HEK293 (cell line): ENCODE measurements at regions not wholly inside any gene's neighbourhood (a gene's known extent, or its start where the extent isn't known, plus 50 kb on each side); places are given as distances from the start of the nearest gene placed in this dataset.

ENCODE experiments used
- CTCF ChIA-PET: fragments of 350-600 bp; formaldehyde crosslinking; extraction: SDS; loops from one replicate; lab custom pipeline; 2021; ENCODE audit warnings: antibody characterized with exemption; lab: Yijun Ruan, JAX
- POLR2A ChIA-PET: fragments of 300-600 bp; formaldehyde crosslinking; extraction: SDS; loops from one replicate; lab custom pipeline; 2020; ENCODE audit warnings: antibody characterized with exemption, inconsistent platforms; lab: Yijun Ruan, JAX
- H3K27ac ChIP-seq: fragments of 200-500 bp; sonication (Bioruptor generic); 2 replicates; pipeline ENCODE4 v1.5.1; 2014; ENCODE audit warnings: low read depth, low read length, control low read depth, inconsistent platforms; ENCODE audit errors: extremely low read depth
- H3K36me3 ChIP-seq, 2 experiments: fragments of 200-500 bp in 1 of 2; sonication (Bioruptor generic) in 1 of 2; 1 replicate in 1 of 2; 2 replicates in 1 of 2; pipeline ENCODE4 v1.5.1; 2014 to 2017; ENCODE audit warnings: inconsistent platforms in 2 of 2, low read length in 2 of 2; ENCODE audit not compliant: control insufficient read depth in 2 of 2, insufficient read depth in 1 of 2
- H3K4me1 ChIP-seq: fragments of 200-500 bp; sonication (Bioruptor generic); 2 replicates; pipeline ENCODE4 v1.5.1; 2014; ENCODE audit warnings: mild to moderate bottlenecking, low read length, inconsistent platforms; ENCODE audit not compliant: control insufficient read depth, insufficient read depth
- H3K4me3 ChIP-seq: 2 replicates; pipeline ENCODE4 v1.5.1; 2011; ENCODE audit warnings: low read depth, mild to moderate bottlenecking, control low read depth, low read length, moderate library complexity
- H3K9me3 ChIP-seq: fragments of 200-500 bp; sonication (Bioruptor generic); 2 replicates; pipeline ENCODE4 v1.5.1; 2014; ENCODE audit warnings: low read depth, low read length, inconsistent platforms; ENCODE audit not compliant: control insufficient read depth, insufficient read depth
- GLI2 ChIP-seq: fragments of 450-650 bp; formaldehyde crosslinking; IDR thresholded peaks from 2 replicates; pipeline ENCODE4; 2017; ENCODE audit warnings: missing biosample characterization, missing genetic modification characterization, low read depth, borderline replicate concordance
- HIC1 ChIP-seq: fragments of 450-650 bp; formaldehyde crosslinking; IDR thresholded peaks from 2 replicates; pipeline ENCODE4 v1.5.1; 2016; ENCODE audit warnings: missing biosample characterization, missing genetic modification characterization
- KLF16 ChIP-seq: fragments of 450-650 bp; formaldehyde crosslinking; IDR thresholded peaks from 2 replicates; pipeline ENCODE4 v1.5.1; 2017; ENCODE audit warnings: missing biosample characterization, missing genetic modification characterization
- KLF17 ChIP-seq: fragments of 450-650 bp; formaldehyde crosslinking; IDR thresholded peaks from 2 replicates; pipeline ENCODE4 v1.5.1; 2016; ENCODE audit warnings: missing biosample characterization, missing genetic modification characterization
- REPIN1 ChIP-seq: fragments of 450-650 bp; formaldehyde crosslinking; IDR thresholded peaks from 2 replicates; pipeline ENCODE4 v1.5.1; 2017; ENCODE audit warnings: missing biosample characterization, missing genetic modification characterization, low read depth
- SP3 ChIP-seq: fragments of 450-650 bp; formaldehyde crosslinking; IDR thresholded peaks from 2 replicates; pipeline ENCODE4 v1.5.1; 2016; ENCODE audit warnings: missing biosample characterization, missing genetic modification characterization
- ZNF10 ChIP-seq: fragments of 450-650 bp; formaldehyde crosslinking; IDR thresholded peaks from 2 replicates; pipeline ENCODE4 v1.5.1; 2017; ENCODE audit warnings: missing biosample characterization, missing genetic modification characterization
- ZNF138 ChIP-seq: fragments of 450-650 bp; formaldehyde crosslinking; IDR thresholded peaks from 2 replicates; pipeline ENCODE4 v1.5.1; 2016; ENCODE audit warnings: missing biosample characterization, missing genetic modification characterization, borderline replicate concordance
- ZNF140 ChIP-seq: fragments of 450-650 bp; formaldehyde crosslinking; IDR thresholded peaks from 2 replicates; pipeline ENCODE4 v1.5.1; 2016; ENCODE audit warnings: missing biosample characterization, missing genetic modification characterization
- ZNF146 ChIP-seq: fragments of 450-650 bp; formaldehyde crosslinking; IDR thresholded peaks from 2 replicates; pipeline ENCODE4 v1.5.1; 2016; ENCODE audit warnings: missing biosample characterization, missing genetic modification characterization
- ZNF155 ChIP-seq: fragments of 450-650 bp; formaldehyde crosslinking; IDR thresholded peaks from 2 replicates; pipeline ENCODE4 v1.5.1; 2016; ENCODE audit warnings: missing biosample characterization, missing genetic modification characterization
- ZNF169 ChIP-seq: fragments of 450-650 bp; formaldehyde crosslinking; IDR thresholded peaks from 2 replicates; pipeline ENCODE4 v1.5.1; 2016; ENCODE audit warnings: missing biosample characterization, missing genetic modification characterization
- ZNF184 ChIP-seq: fragments of 450-650 bp; IDR thresholded peaks from 2 replicates; pipeline ENCODE4 v1.5.1; 2018; ENCODE audit warnings: missing biosample characterization, mild to moderate bottlenecking, missing genetic modification characterization
- ZNF202 ChIP-seq: fragments of 450-650 bp; formaldehyde crosslinking; IDR thresholded peaks from 2 replicates; pipeline ENCODE4 v1.5.1; 2016; ENCODE audit warnings: missing biosample characterization, missing genetic modification characterization, borderline replicate concordance
- ZNF324 ChIP-seq: fragments of 450-650 bp; formaldehyde crosslinking; IDR thresholded peaks from 2 replicates; pipeline ENCODE4 v1.5.1; 2016; ENCODE audit warnings: missing biosample characterization, missing genetic modification characterization
- ZNF341 ChIP-seq: fragments of 450-650 bp; formaldehyde crosslinking; IDR thresholded peaks from 2 replicates; pipeline ENCODE4; 2016; ENCODE audit warnings: low read depth, missing biosample characterization, missing genetic modification characterization
- ZNF37A ChIP-seq: fragments of 450-650 bp; IDR thresholded peaks from 2 replicates; pipeline ENCODE4 v1.5.1; 2018; ENCODE audit warnings: missing biosample characterization, missing genetic modification characterization
- ZNF488 ChIP-seq: fragments of 450-650 bp; formaldehyde crosslinking; IDR thresholded peaks from 2 replicates; pipeline ENCODE4 v1.5.1; 2016; ENCODE audit warnings: missing biosample characterization, missing genetic modification characterization
- ZNF518A ChIP-seq: fragments of 450-650 bp; formaldehyde crosslinking; conservative IDR thresholded peaks from 2 replicates; pipeline ENCODE4 v1.5.1; 2016; ENCODE audit warnings: low read depth, missing biosample characterization, missing genetic modification characterization
- ZNF529 ChIP-seq: fragments of 450-650 bp; formaldehyde crosslinking; IDR thresholded peaks from 2 replicates; pipeline ENCODE4 v1.5.1; 2017; ENCODE audit warnings: missing genetic modification characterization, missing biosample characterization; ENCODE audit not compliant: insufficient replicate concordance
- ZNF596 ChIP-seq: fragments of 450-650 bp; IDR thresholded peaks from 2 replicates; pipeline ENCODE4 v1.5.0; 2018; ENCODE audit warnings: missing biosample characterization, mild to moderate bottlenecking, missing genetic modification characterization, moderate library complexity
- ZNF623 ChIP-seq: fragments of 450-650 bp; formaldehyde crosslinking; IDR thresholded peaks from 2 replicates; pipeline ENCODE4 v1.5.1; 2016; ENCODE audit warnings: missing biosample characterization, missing genetic modification characterization
- ZNF624 ChIP-seq: fragments of 450-650 bp; formaldehyde crosslinking; IDR thresholded peaks from 2 replicates; pipeline ENCODE4 v1.5.1; 2017; ENCODE audit warnings: missing biosample characterization, missing genetic modification characterization
- ZNF629 ChIP-seq: fragments of 450-650 bp; formaldehyde crosslinking; IDR thresholded peaks from 2 replicates; pipeline ENCODE4 v1.5.1; 2017; ENCODE audit warnings: missing biosample characterization, missing genetic modification characterization
- ZNF791 ChIP-seq: fragments of 450-650 bp; formaldehyde crosslinking; IDR thresholded peaks from 2 replicates; pipeline ENCODE4 v1.5.1; 2016; ENCODE audit warnings: missing biosample characterization, missing genetic modification characterization
- TF ChIP-seq, protein P1 (sequence below): fragments of 450-650 bp; formaldehyde crosslinking; IDR thresholded peaks from 2 replicates; pipeline ENCODE4 v1.5.1; 2016; ENCODE audit warnings: missing biosample characterization, missing genetic modification characterization

GRCh38 chr2:59885541-59885940 lies 667.9 kb downstream of the BCL11A start (continued):
- TF ChIP-seq ZNF791 (tag by site-specific recombination) (no peak), ZNF629 (no peak), ZNF37A (no peak), ZNF596 (no peak), ZNF146 (tag by site-specific recombination) (no peak), ZNF518A (no peak), ZNF624 (tag by site-specific recombination) (no peak), GLI2 (no peak), ZNF138 (tag by site-specific recombination) (no peak), ZNF184 (no peak), ZNF623 (tag by site-specific recombination) (no peak)

DNA sequence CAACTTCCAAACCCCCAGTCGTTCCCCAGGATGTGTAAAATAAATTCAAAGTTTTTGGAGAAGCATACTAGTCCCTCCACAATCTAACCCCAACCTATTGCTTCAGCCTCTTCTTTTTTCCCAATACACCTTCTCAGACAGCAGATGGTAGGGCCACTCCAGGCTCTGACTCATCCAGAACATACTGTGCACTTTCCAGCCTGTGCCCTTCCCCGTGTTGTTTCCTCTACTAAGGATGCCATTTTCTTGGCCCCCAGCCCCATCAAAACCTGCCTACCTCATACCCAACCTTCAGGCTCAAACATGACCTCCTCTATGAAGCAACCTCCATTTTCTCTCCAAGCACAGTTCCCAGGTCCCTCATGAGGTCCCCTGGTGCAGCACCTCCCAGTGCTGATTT lies 669.3 kb downstream of the BCL11A start:
- no peak for TF ChIP-seq ZNF488 (tag by site-specific recombination)
- TF ChIP-seq KLF16 (tag by site-specific recombination), result no peak
- TF ChIP-seq SP3, result no peak
- no peak for TF ChIP-seq ZNF140 (tag by site-specific recombination)
- no peak for TF ChIP-seq ZNF169 (tag by site-specific recombination)
- no peak for TF ChIP-seq GLI2
- TF ChIP-seq ZNF10 (tag by site-specific recombination), result no peak
- no peak for TF ChIP-seq ZNF324
- TF ChIP-seq ZNF341 (tag by site-specific recombination), result no peak
- TF ChIP-seq REPIN1 (tag by site-specific recombination), result no peak
- no peak for TF ChIP-seq HIC1
- no peak for TF ChIP-seq ZNF529 (tag by site-specific recombination)
- TF ChIP-seq, protein P1, sequence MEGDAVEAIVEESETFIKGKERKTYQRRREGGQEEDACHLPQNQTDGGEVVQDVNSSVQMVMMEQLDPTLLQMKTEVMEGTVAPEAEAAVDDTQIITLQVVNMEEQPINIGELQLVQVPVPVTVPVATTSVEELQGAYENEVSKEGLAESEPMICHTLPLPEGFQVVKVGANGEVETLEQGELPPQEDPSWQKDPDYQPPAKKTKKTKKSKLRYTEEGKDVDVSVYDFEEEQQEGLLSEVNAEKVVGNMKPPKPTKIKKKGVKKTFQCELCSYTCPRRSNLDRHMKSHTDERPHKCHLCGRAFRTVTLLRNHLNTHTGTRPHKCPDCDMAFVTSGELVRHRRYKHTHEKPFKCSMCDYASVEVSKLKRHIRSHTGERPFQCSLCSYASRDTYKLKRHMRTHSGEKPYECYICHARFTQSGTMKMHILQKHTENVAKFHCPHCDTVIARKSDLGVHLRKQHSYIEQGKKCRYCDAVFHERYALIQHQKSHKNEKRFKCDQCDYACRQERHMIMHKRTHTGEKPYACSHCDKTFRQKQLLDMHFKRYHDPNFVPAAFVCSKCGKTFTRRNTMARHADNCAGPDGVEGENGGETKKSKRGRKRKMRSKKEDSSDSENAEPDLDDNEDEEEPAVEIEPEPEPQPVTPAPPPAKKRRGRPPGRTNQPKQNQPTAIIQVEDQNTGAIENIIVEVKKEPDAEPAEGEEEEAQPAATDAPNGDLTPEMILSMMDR, result no peak
- TF ChIP-seq ZNF155 (tag by site-specific recombination), result no peak
- no peak for TF ChIP-seq ZNF202
- TF ChIP-seq KLF17 (tag by site-specific recombination), result no peak
- Histone ChIP-seq H3K9me3 (no peaks in the 10 kb centered on the region), H3K27ac (no peak overlapping the region), H3K4me3 (no peak overlapping the region), H3K4me1 (no peaks in the 10 kb centered on the region), H3K36me3 (no peaks in the 10 kb centered on the region)
- POLR2A ChIA-PET, result no interaction called here
- CTCF ChIA-PET, result no interaction called here
